ENCODE measurements at regions not wholly inside any gene's neighbourhood (a gene's known extent, or its start where the extent isn't known, plus 50 kb on each side); places are given as distances from the start of the nearest gene placed in this dataset.

DNA sequence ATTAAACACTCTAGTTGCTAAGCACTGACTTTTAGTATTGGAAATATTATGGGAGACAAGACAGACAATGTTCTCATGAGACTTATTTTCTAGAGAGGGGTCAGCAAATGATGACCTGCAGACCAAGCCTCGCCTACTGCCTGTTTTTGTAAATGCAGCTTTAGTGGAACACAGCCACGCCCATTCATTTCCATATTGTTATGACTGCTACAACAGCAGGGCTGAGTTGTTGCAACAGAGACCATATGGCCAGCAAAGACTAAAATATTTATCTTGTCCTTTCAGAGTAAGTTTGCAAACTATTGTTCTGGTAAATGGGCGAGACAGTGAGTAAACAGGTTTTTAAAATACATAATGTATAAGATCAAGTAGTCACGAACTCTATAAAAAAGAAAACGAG, 570.2 kb downstream of the NTRK3 start:
- Histone ChIP-seq H3K4me1 (no peaks in the 10 kb centered on the region), H3K36me3 (no peaks in the 10 kb centered on the region), H3K27ac (no peak overlapping the region), H3K27me3 (no peaks in the 10 kb centered on the region), H3K9me3 (peaks cover 0 to 7% (median 0%) of the 10 kb centered on the region in 3 donors), H3K4me3 (no peak overlapping the region)
- no peak for ATAC-seq
- WGBS, 2 donors (ENCODE audit: low coverage in 1 of 2): 64 to 72% methylated on average over 4 to 5 of the region's 5 CpGs
- TF ChIP-seq, protein P1, sequence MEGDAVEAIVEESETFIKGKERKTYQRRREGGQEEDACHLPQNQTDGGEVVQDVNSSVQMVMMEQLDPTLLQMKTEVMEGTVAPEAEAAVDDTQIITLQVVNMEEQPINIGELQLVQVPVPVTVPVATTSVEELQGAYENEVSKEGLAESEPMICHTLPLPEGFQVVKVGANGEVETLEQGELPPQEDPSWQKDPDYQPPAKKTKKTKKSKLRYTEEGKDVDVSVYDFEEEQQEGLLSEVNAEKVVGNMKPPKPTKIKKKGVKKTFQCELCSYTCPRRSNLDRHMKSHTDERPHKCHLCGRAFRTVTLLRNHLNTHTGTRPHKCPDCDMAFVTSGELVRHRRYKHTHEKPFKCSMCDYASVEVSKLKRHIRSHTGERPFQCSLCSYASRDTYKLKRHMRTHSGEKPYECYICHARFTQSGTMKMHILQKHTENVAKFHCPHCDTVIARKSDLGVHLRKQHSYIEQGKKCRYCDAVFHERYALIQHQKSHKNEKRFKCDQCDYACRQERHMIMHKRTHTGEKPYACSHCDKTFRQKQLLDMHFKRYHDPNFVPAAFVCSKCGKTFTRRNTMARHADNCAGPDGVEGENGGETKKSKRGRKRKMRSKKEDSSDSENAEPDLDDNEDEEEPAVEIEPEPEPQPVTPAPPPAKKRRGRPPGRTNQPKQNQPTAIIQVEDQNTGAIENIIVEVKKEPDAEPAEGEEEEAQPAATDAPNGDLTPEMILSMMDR (IDR thresholded peaks at IDR 0.05): no peak
- no peak for TF ChIP-seq EP300 (IDR thresholded peaks at IDR 0.05)

DNA sequence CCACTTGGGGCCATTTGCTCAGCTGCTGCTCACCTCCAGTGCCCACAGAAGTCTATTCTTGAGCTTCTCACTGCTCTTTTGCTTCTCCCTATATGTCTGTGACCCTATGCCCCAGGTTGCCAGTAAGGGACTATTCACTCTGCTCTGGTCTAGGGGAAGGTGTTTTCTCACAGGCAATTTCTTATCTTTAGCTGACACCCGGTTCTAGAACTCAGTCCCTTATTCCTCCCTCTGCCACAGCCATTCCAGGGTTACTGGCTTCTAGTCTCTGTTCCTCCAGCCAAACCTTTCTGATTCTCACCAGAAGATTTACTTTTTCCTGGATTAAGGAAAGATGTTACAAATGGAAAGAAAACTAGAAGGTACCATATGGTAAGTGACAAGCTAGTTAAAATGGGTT, 574.0 kb downstream of the NTRK3 start:
- TF ChIP-seq, protein P1 (IDR thresholded peaks at IDR 0.05): no peak
- TF ChIP-seq POLR2AphosphoS5 (IDR thresholded peaks at IDR 0.05) (no peak), POLR2A (IDR thresholded peaks at IDR 0.05) (no peak), EP300 (IDR thresholded peaks at IDR 0.05) (no peak)
- H3K27me3 ChIP-seq: no peaks in the 10 kb centered on the region
- no peak for ATAC-seq
- H3K9me3 ChIP-seq: no peaks in the 10 kb centered on the region
- no peaks in the 10 kb centered on the region for H3K4me1 ChIP-seq
- H3K27ac ChIP-seq: no peak overlapping the region
- WGBS, 2 donors (ENCODE audit: low coverage in 1 of 2): 36 to 89% methylated on average over 1 of the region's 1 CpG
- H3K36me3 ChIP-seq: no peaks in the 10 kb centered on the region
- H3K4me3 ChIP-seq: no peak overlapping the region

DNA sequence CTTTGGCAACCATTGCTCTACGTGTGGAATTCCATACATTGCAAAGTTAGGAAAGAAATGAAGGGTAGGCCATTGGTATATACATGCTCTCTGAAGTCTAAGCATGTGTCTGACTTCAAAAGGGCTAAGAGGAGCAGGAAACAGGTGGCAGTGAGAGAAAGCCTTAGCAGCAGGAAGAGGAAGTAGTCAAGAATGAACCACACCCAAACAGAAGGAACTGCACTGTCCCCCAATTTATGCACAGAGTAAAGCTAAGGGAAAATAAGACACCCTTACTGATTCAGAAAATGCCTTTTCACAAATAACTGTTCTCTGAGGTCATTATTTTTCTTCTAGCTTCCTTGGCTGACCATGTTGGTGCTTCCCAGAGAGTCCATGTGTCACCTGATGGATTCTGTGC, 575.4 kb downstream of the NTRK3 start:
- WGBS, 2 donors (ENCODE audit: low coverage in 1 of 2): 29% methylated on average over 1 of the region's 1 CpG; no CpG with 5 or more reads in 1 of the 2 donors
- no peak for TF ChIP-seq POLR2AphosphoS5 (IDR thresholded peaks at IDR 0.05)
- TF ChIP-seq, protein P1 (IDR thresholded peaks at IDR 0.05): no peak
- no peak for TF ChIP-seq EP300 (IDR thresholded peaks at IDR 0.05)
- no peak for TF ChIP-seq POLR2A (IDR thresholded peaks at IDR 0.05)
- ATAC-seq: no peak
- Histone ChIP-seq H3K4me3 (no peak overlapping the region), H3K36me3 (no peaks in the 10 kb centered on the region), H3K9me3 (peaks cover 0 to 6% (median 0%) of the 10 kb centered on the region in 3 donors), H3K27me3 (no peaks in the 10 kb centered on the region), H3K4me1 (no peaks in the 10 kb centered on the region), H3K27ac (no peak overlapping the region)

DNA sequence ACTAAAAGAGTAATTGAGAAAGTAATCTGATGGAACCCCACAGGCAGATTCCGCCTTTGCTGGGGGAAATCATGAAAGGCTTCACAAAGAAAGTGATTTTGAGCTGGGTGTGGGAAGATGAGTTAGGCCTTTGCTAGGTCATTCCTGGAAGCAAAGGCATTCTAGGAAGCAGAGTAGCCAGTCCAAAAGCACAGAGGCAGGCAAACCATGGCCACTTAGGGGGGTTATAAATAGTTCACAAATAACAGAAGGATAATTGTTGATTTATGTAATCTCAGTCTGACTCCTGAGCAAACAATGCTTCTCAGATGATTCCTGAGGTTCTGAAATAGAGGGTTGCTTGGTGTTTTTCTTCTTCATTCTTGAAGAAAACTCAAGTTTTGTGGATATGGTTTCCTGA, 576.3 kb downstream of the NTRK3 start:
- no peak for ATAC-seq

DNA sequence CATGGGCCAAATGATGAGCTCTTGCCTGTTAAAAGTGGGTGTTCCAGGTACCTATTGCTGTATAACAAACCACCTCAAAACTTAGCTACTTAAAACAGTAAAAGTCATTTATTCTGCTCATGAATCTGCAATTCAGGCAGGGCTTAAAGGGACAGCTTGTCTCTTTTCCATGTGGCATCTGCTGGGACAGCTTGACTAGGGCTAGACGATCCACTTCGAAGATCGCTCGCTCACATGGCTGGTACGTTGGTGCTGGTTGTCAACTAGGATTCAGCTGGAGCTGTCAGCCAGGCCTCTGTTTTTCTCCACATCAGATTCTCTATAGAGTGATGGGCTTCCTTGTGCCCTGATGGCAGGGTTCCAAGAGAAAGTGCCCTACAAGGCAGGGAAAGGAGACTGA, 581.3 kb downstream of the NTRK3 start:
- no peak overlapping the region for H3K27ac ChIP-seq
- H3K36me3 ChIP-seq: no peaks in the 10 kb centered on the region
- H3K4me3 ChIP-seq: no peak overlapping the region
- no peaks in the 10 kb centered on the region for H3K4me1 ChIP-seq
- H3K9me3 ChIP-seq: peaks cover 0 to 6% (median 0%) of the 10 kb centered on the region in 3 donors
- WGBS, 2 donors (ENCODE audit: low coverage in 1 of 2): 95% methylated on average over 5 of the region's 5 CpGs; no CpG with 5 or more reads in 1 of the 2 donors
- H3K27me3 ChIP-seq: no peaks in the 10 kb centered on the region
- no peak for TF ChIP-seq POLR2A (IDR thresholded peaks at IDR 0.05)
- ATAC-seq: no peak

More for the DNA sequence above, 576.3 kb downstream of the NTRK3 start:
- Histone ChIP-seq H3K4me3 (no peak overlapping the region), H3K4me1 (no peaks in the 10 kb centered on the region), H3K36me3 (no peaks in the 10 kb centered on the region), H3K27me3 (no peaks in the 10 kb centered on the region), H3K27ac (no peak overlapping the region), H3K9me3 (peaks cover 0 to 6% (median 0%) of the 10 kb centered on the region in 3 donors)
- no peak for TF ChIP-seq EP300 (IDR thresholded peaks at IDR 0.05)
- no peak for TF ChIP-seq POLR2AphosphoS5 (IDR thresholded peaks at IDR 0.05)
- TF ChIP-seq POLR2A (IDR thresholded peaks at IDR 0.05): no peak
- TF ChIP-seq, protein P1 (IDR thresholded peaks at IDR 0.05): no peak
- 96 to 100% methylated on average over 1 of the region's 1 CpG for WGBS, 2 donors (ENCODE audit: low coverage in 1 of 2)
